T-helper 2 cell treated with Interferon-gamma antibody and Interleukin-4, amounts not matched to agents 100 ng/mL and 5 ng/mL, for 36 hours (primary cell): ENCODE measurements at regions not wholly inside any gene's neighbourhood (a gene's known extent, or its start where the extent isn't known, plus 50 kb on each side); places are given as distances from the start of the nearest gene placed in this dataset.

Experiments used
- intact Hi-C: fragments of 100-400 bp; cut with micrococcal nuclease; formaldehyde crosslinking; loops from one replicate; pipeline ENCODE4 v1.15.1; 2023

- intact Hi-C loops: no loop called here
These were observed 717.2 kb downstream of the NCAM2 start for GRCh38 chr21:21715266-21715969.

GRCh38 chr21:21722731-21723130 lies 724.5 kb downstream of the NCAM2 start:
- intact Hi-C loops: no loop called here

- intact Hi-C loops: no loop called here
These were observed 732.3 kb downstream of the NCAM2 start for GRCh38 chr21:21730512-21730911.

GRCh38 chr21:21731626-21732025 lies 733.4 kb downstream of the NCAM2 start:
- intact Hi-C loops: no loop called here

GRCh38 chr21:21734088-21734487 lies 735.9 kb downstream of the NCAM2 start:
- intact Hi-C loops: no loop called here

- intact Hi-C loops: no loop called here
These were observed 739.0 kb downstream of the NCAM2 start for GRCh38 chr21:21737186-21737585.

- intact Hi-C loops: no loop called here
These were observed 742.0 kb downstream of the NCAM2 start for GRCh38 chr21:21740207-21740606.

GRCh38 chr21:21750124-21750825 lies 752.1 kb downstream of the NCAM2 start:
- intact Hi-C loops: no loop called here

- intact Hi-C loops: no loop called here
These were observed 753.1 kb downstream of the NCAM2 start for GRCh38 chr21:21751286-21751685.

GRCh38 chr21:21762855-21763254 lies 764.6 kb downstream of the NCAM2 start:
- intact Hi-C loops: no loop called here

GRCh38 chr21:21764281-21764680 lies 766.1 kb downstream of the NCAM2 start:
- intact Hi-C loops: no loop called here

- intact Hi-C loops: no loop called here
These were observed 769.1 kb downstream of the NCAM2 start for GRCh38 chr21:21767276-21767675.

GRCh38 chr21:21788591-21788990 lies 790.4 kb downstream of the NCAM2 start:
- intact Hi-C loops: no loop called here

- intact Hi-C loops: no loop called here
These were observed 803.7 kb downstream of the NCAM2 start for GRCh38 chr21:21801921-21802320.

- intact Hi-C loops: no loop called here
These were observed 808.7 kb downstream of the NCAM2 start for GRCh38 chr21:21806711-21807597.

- intact Hi-C loops: no loop called here
These were observed 809.3 kb downstream of the NCAM2 start for GRCh38 chr21:21807598-21807903.

- intact Hi-C loops: no loop called here
These were observed 815.1 kb downstream of the NCAM2 start for GRCh38 chr21:21813289-21813688.

GRCh38 chr21:21813934-21814333 lies 815.7 kb downstream of the NCAM2 start:
- intact Hi-C loops: no loop called here

GRCh38 chr21:21816778-21817177 lies 818.6 kb downstream of the NCAM2 start:
- intact Hi-C loops: no loop called here

- intact Hi-C loops: no loop called here
These were observed 820.7 kb downstream of the NCAM2 start for GRCh38 chr21:21818898-21819297.

GRCh38 chr21:21828130-21828529 lies 829.9 kb downstream of the NCAM2 start:
- intact Hi-C loops: no loop called here

GRCh38 chr21:21831036-21831435 lies 832.8 kb downstream of the NCAM2 start:
- intact Hi-C loops: no loop called here
